ENCODE measurements at regions not wholly inside any gene's neighbourhood (a gene's known extent, or its start where the extent isn't known, plus 50 kb on each side); places are given as distances from the start of the nearest gene placed in this dataset.

DNA sequence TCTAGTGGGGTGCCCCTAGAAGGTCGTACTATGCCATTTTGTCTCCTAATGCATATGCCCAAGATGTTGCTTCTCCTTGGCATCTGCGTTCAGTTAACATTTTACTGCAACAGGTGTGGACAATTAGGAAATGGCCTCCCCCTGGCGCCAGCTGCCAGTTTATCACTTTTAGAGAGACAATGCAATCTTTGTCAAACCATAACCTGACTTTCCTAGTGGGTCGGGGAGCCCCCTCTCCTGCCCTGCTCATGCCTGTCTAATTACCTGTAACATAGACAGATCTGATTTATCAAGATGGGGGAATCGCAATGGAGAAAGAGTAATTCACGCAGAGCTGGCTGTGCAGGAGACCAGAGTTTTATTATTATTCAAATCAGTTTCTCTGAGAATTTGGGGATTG is 353.7 kb upstream of the SGO1 start:
- Mint-ChIP-seq H3K27me3 (ENCODE audit: insufficient read depth, low read depth, poor library complexity) (peaks cover 1% of the 10 kb centered on the region), H3K4me1 (peaks cover 9% of the 10 kb centered on the region; the same call in 2 of the 3 replicates), H3K9me3 (no peaks in the 10 kb centered on the region), H3K36me3 (ENCODE audit: low read depth) (no peaks in the 10 kb centered on the region), H3K27ac (no peak overlapping the region), H3K4me3 (no peak overlapping the region)
- no peaks in the 10 kb centered on the region for H3F3A ChIP-seq (replicated peaks; ENCODE audit: low read depth)
- no peak overlapping the region for H3K4me3 ChIP-seq
- H3K27ac ChIP-seq (ENCODE audit: low read depth): no peak overlapping the region
- H2AFZ ChIP-seq: peak overlapping the region; percentile 77; the same call in 1 of the 2 replicates
- ATAC-seq (no peak), DNase-seq (ENCODE audit: low spot score) (no peak)
- no peaks in the 10 kb centered on the region for H3K27me3 ChIP-seq (ENCODE audit: insufficient read depth)
- TF ChIP-seq, protein P1, sequence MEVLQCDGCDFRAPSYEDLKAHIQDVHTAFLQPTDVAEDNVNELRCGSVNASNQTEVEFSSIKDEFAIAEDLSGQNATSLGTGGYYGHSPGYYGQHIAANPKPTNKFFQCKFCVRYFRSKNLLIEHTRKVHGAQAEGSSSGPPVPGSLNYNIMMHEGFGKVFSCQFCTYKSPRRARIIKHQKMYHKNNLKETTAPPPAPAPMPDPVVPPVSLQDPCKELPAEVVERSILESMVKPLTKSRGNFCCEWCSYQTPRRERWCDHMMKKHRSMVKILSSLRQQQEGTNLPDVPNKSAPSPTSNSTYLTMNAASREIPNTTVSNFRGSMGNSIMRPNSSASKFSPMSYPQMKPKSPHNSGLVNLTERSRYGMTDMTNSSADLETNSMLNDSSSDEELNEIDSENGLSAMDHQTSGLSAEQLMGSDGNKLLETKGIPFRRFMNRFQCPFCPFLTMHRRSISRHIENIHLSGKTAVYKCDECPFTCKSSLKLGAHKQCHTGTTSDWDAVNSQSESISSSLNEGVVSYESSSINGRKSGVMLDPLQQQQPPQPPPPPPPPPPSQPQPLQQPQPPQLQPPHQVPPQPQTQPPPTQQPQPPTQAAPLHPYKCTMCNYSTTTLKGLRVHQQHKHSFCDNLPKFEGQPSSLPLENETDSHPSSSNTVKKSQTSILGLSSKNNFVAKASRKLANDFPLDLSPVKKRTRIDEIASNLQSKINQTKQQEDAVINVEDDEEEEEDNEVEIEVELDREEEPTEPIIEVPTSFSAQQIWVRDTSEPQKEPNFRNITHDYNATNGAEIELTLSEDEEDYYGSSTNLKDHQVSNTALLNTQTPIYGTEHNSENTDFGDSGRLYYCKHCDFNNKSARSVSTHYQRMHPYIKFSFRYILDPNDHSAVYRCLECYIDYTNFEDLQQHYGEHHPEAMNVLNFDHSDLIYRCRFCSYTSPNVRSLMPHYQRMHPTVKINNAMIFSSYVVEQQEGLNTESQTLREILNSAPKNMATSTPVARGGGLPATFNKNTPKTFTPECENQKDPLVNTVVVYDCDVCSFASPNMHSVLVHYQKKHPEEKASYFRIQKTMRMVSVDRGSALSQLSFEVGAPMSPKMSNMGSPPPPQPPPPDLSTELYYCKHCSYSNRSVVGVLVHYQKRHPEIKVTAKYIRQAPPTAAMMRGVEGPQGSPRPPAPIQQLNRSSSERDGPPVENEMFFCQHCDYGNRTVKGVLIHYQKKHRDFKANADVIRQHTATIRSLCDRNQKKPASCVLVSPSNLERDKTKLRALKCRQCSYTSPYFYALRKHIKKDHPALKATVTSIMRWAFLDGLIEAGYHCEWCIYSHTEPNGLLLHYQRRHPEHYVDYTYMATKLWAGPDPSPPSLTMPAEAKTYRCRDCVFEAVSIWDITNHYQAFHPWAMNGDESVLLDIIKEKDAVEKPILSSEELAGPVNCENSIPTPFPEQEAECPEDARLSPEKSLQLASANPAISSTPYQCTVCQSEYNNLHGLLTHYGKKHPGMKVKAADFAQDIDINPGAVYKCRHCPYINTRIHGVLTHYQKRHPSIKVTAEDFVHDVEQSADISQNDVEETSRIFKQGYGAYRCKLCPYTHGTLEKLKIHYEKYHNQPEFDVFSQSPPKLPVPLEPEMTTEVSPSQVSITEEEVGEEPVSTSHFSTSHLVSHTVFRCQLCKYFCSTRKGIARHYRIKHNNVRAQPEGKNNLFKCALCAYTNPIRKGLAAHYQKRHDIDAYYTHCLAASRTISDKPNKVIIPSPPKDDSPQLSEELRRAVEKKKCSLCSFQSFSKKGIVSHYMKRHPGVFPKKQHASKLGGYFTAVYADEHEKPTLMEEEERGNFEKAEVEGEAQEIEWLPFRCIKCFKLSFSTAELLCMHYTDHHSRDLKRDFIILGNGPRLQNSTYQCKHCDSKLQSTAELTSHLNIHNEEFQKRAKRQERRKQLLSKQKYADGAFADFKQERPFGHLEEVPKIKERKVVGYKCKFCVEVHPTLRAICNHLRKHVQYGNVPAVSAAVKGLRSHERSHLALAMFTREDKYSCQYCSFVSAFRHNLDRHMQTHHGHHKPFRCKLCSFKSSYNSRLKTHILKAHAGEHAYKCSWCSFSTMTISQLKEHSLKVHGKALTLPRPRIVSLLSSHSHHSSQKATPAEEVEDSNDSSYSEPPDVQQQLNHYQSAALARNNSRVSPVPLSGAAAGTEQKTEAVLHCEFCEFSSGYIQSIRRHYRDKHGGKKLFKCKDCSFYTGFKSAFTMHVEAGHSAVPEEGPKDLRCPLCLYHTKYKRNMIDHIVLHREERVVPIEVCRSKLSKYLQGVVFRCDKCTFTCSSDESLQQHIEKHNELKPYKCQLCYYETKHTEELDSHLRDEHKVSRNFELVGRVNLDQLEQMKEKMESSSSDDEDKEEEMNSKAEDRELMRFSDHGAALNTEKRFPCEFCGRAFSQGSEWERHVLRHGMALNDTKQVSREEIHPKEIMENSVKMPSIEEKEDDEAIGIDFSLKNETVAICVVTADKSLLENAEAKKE (CRISPR knock-in tag; IDR thresholded peaks at IDR 0.05): no peak
- TF ChIP-seq CREB1 (CRISPR knock-in tag; IDR thresholded peaks at IDR 0.05; ENCODE audit: low read depth) (no peak), EZH2phosphoT487 (IDR thresholded peaks at IDR 0.05; ENCODE audit: unreplicated experiment) (no peak), ZNF331 (CRISPR knock-in tag; IDR thresholded peaks at IDR 0.05; ENCODE audit: low read depth) (no peak), NANOG (IDR thresholded peaks at IDR 0.05; ENCODE audit: borderline replicate concordance) (no peak), JUNB (IDR thresholded peaks at IDR 0.05; ENCODE audit: unreplicated experiment) (no peak), STAT1 (IDR thresholded peaks at IDR 0.05; ENCODE audit: unreplicated experiment) (no peak), ZNF114 (CRISPR knock-in tag; IDR thresholded peaks at IDR 0.05) (no peak), EZH2 (IDR thresholded peaks at IDR 0.05; ENCODE audit: low read depth, unreplicated experiment) (no peak), POLR2AphosphoS5 (IDR thresholded peaks at IDR 0.05; ENCODE audit: low read depth) (no peak)
- TF ChIP-seq, protein P2, sequence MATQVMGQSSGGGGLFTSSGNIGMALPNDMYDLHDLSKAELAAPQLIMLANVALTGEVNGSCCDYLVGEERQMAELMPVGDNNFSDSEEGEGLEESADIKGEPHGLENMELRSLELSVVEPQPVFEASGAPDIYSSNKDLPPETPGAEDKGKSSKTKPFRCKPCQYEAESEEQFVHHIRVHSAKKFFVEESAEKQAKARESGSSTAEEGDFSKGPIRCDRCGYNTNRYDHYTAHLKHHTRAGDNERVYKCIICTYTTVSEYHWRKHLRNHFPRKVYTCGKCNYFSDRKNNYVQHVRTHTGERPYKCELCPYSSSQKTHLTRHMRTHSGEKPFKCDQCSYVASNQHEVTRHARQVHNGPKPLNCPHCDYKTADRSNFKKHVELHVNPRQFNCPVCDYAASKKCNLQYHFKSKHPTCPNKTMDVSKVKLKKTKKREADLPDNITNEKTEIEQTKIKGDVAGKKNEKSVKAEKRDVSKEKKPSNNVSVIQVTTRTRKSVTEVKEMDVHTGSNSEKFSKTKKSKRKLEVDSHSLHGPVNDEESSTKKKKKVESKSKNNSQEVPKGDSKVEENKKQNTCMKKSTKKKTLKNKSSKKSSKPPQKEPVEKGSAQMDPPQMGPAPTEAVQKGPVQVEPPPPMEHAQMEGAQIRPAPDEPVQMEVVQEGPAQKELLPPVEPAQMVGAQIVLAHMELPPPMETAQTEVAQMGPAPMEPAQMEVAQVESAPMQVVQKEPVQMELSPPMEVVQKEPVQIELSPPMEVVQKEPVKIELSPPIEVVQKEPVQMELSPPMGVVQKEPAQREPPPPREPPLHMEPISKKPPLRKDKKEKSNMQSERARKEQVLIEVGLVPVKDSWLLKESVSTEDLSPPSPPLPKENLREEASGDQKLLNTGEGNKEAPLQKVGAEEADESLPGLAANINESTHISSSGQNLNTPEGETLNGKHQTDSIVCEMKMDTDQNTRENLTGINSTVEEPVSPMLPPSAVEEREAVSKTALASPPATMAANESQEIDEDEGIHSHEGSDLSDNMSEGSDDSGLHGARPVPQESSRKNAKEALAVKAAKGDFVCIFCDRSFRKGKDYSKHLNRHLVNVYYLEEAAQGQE (IDR thresholded peaks at IDR 0.05; ENCODE audit: unreplicated experiment): no peak
- TF ChIP-seq, protein P3, sequence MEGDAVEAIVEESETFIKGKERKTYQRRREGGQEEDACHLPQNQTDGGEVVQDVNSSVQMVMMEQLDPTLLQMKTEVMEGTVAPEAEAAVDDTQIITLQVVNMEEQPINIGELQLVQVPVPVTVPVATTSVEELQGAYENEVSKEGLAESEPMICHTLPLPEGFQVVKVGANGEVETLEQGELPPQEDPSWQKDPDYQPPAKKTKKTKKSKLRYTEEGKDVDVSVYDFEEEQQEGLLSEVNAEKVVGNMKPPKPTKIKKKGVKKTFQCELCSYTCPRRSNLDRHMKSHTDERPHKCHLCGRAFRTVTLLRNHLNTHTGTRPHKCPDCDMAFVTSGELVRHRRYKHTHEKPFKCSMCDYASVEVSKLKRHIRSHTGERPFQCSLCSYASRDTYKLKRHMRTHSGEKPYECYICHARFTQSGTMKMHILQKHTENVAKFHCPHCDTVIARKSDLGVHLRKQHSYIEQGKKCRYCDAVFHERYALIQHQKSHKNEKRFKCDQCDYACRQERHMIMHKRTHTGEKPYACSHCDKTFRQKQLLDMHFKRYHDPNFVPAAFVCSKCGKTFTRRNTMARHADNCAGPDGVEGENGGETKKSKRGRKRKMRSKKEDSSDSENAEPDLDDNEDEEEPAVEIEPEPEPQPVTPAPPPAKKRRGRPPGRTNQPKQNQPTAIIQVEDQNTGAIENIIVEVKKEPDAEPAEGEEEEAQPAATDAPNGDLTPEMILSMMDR (conservative IDR thresholded peaks at IDR 0.05; ENCODE audit: low read depth in 2 of 2): no peak
- TF ChIP-seq, protein P4, sequence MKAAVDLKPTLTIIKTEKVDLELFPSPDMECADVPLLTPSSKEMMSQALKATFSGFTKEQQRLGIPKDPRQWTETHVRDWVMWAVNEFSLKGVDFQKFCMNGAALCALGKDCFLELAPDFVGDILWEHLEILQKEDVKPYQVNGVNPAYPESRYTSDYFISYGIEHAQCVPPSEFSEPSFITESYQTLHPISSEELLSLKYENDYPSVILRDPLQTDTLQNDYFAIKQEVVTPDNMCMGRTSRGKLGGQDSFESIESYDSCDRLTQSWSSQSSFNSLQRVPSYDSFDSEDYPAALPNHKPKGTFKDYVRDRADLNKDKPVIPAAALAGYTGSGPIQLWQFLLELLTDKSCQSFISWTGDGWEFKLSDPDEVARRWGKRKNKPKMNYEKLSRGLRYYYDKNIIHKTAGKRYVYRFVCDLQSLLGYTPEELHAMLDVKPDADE (IDR thresholded peaks at IDR 0.05): no peak
- H4K20me1 ChIP-seq (replicated peaks; ENCODE audit: insufficient read depth): no peaks in the 10 kb centered on the region
- H3K4me2 ChIP-seq: no peak overlapping the region
- no peaks in the 10 kb centered on the region for H3K9me2 ChIP-seq (ENCODE audit: insufficient read depth)
- H3K4me1 ChIP-seq (ENCODE audit: insufficient read depth): peaks cover 11% of the 10 kb centered on the region
- H3K36me3 ChIP-seq (ENCODE audit: insufficient read depth): no peaks in the 10 kb centered on the region
- H3K79me2 ChIP-seq (replicated peaks; ENCODE audit: insufficient read depth): no peaks in the 10 kb centered on the region
